HL-60 (cell line): ENCODE measurements at regions not wholly inside any gene's neighbourhood (a gene's known extent, or its start where the extent isn't known, plus 50 kb on each side); places are given as distances from the start of the nearest gene placed in this dataset.

ENCODE experiments used
- DNase-seq, 2 experiments: peaks; one replicate each; pipeline ENCODE4 v3.0.0-alpha.2; 2010 to 2020; ENCODE audit warnings: low read depth in 1 of 2, low spot score in 1 of 2
- H3K27ac ChIP-seq: fragments of 250-450 bp; sonication (Bioruptor Pico); replicated peaks from 2 replicates; pipeline ENCODE4 v1.5.1; 2020; ENCODE audit warnings: mild to moderate bottlenecking, moderate library complexity
- H3K27me3 ChIP-seq: fragments of 250-450 bp; sonication (Bioruptor Pico); 2 replicates; pipeline ENCODE4 v1.5.1; 2021; ENCODE audit warnings: mild to moderate bottlenecking, moderate library complexity; ENCODE audit not compliant: insufficient read depth, poor library complexity, severe bottlenecking
- H3K4me3 ChIP-seq: replicated peaks from 2 replicates; pipeline ENCODE4 v1.5.1; 2011; ENCODE audit warnings: mild to moderate bottlenecking, control low read depth, low read length; ENCODE audit not compliant: insufficient read depth
- CTCF ChIP-seq: IDR thresholded peaks from one replicate; pipeline ENCODE4 v1.5.1; 2011; ENCODE audit warnings: low read length, control low read depth, inconsistent platforms; ENCODE audit not compliant: insufficient read depth
- GABPA ChIP-seq: IDR thresholded peaks from 2 replicates; pipeline ENCODE4 v1.6.1; 2012; ENCODE audit warnings: low read depth
- POLR2AphosphoS5 ChIP-seq: IDR thresholded peaks from 2 replicates; pipeline ENCODE4 v1.6.1; 2012; ENCODE audit warnings: low read depth
- REST ChIP-seq: IDR thresholded peaks from 2 replicates; pipeline ENCODE4 v1.6.1; 2012; ENCODE audit warnings: low read depth; ENCODE audit not compliant: insufficient replicate concordance
- SPI1 ChIP-seq: IDR thresholded peaks from 2 replicates; pipeline ENCODE4 v1.6.1; 2012; ENCODE audit warnings: low read depth, mild to moderate bottlenecking, borderline replicate concordance

- Histone ChIP-seq H3K27me3 (no peaks in the 10 kb centered on the region), H3K4me3 (no peak overlapping the region), H3K27ac (no peak overlapping the region)
- TF ChIP-seq REST: no peak
- TF ChIP-seq GABPA: no peak
- no peak for TF ChIP-seq SPI1
- no peak for TF ChIP-seq CTCF
- no peak for TF ChIP-seq POLR2AphosphoS5
- no peak for DNase-seq
Measured at GRCh38 chr14:38143170-38143569, 64.5 kb upstream of the SSTR1 start.

- H3K4me3 ChIP-seq: no peak overlapping the region
- no peak overlapping the region for H3K27ac ChIP-seq
- no peak for TF ChIP-seq SPI1
- TF ChIP-seq POLR2AphosphoS5: no peak
- TF ChIP-seq REST: no peak
- no peak for TF ChIP-seq GABPA
- no peak for TF ChIP-seq CTCF
- no peak for DNase-seq
- H3K27me3 ChIP-seq: no peaks in the 10 kb centered on the region
Measured at GRCh38 chr14:38143659-38144505, 63.8 kb upstream of the SSTR1 start.

DNA sequence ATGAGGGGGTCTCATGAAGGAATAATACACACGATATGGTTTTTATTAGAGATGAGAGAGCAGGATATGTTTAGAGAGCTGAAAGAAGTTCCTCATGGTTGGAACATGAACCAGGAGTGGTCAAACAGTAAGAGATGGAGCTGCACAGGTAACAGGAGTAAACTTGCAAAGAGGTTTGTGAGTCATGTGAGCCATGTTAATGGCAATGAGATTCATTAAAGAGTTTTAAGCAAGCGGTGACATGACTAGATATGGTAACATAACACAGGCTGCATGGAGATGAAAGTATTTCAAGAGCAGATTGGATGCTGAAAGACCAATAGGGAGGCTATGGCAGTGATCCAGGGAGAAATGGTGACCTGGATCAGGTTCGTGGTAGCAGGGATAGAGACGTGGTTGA is 62.6 kb upstream of the SSTR1 start:
- no peak overlapping the region for H3K27ac ChIP-seq
- H3K4me3 ChIP-seq: no peak overlapping the region
- no peak for TF ChIP-seq GABPA
- TF ChIP-seq CTCF: no peak
- no peak for TF ChIP-seq SPI1
- no peak for DNase-seq
- no peaks in the 10 kb centered on the region for H3K27me3 ChIP-seq
